ENCODE measurements at regions not wholly inside any gene's neighbourhood (a gene's known extent, or its start where the extent isn't known, plus 50 kb on each side); places are given as distances from the start of the nearest gene placed in this dataset.

- CTCF ChIA-PET = no interaction called here
- no peak for DNase-seq (ENCODE audit: low spot score)
- no peak for TF ChIP-seq CTCF (conservative IDR thresholded peaks at IDR 0.05; ENCODE audit: low read depth, low read length)
- TF ChIP-seq EZH2 (IDR thresholded peaks at IDR 0.05; ENCODE audit: borderline replicate concordance, low read depth, low read length, poor library complexity, severe bottlenecking) = no peak
- H3K4me3 ChIP-seq (ENCODE audit: low read depth, low read length, poor library complexity, severe bottlenecking) = no peak overlapping the region
- H3K36me3 ChIP-seq (ENCODE audit: insufficient read depth, low read length, poor library complexity, severe bottlenecking) = no peaks in the 10 kb centered on the region
- no peaks in the 10 kb centered on the region for H3K27me3 ChIP-seq (replicated peaks; ENCODE audit: insufficient read depth, low read depth, low read length, poor library complexity)
- POLR2A ChIA-PET (ENCODE audit: low non-redundant PET) = no interaction called here
- no TSS peak for BruUV-seq (replicated peaks)
- no peaks in the 10 kb centered on the region for H3K9me3 ChIP-seq (ENCODE audit: low read depth, low read length, poor library complexity, severe bottlenecking)
- intact Hi-C loops (cut with micrococcal nuclease; ENCODE audit: unreplicated experiment) = no loop called here
- no peak overlapping the region for H3K27ac ChIP-seq (ENCODE audit: low read depth, low read length, poor library complexity, severe bottlenecking)
- H3K4me1 ChIP-seq (ENCODE audit: insufficient read depth, low read length, poor library complexity, severe bottlenecking) = no peaks in the 10 kb centered on the region
Observed at GRCh38 chr13:88450515-88450914, 779.3 kb downstream of the SLITRK5 start.

- no peak overlapping the region for H3K4me3 ChIP-seq (ENCODE audit: low read depth, low read length, poor library complexity, severe bottlenecking)
- CTCF ChIA-PET = no interaction called here
- TF ChIP-seq EZH2 (IDR thresholded peaks at IDR 0.05; ENCODE audit: borderline replicate concordance, low read depth, low read length, poor library complexity, severe bottlenecking) = no peak
- no peak for TF ChIP-seq CTCF (conservative IDR thresholded peaks at IDR 0.05; ENCODE audit: low read depth, low read length)
- POLR2A ChIA-PET (ENCODE audit: low non-redundant PET) = no interaction called here
- H3K27ac ChIP-seq (ENCODE audit: low read depth, low read length, poor library complexity, severe bottlenecking) = no peak overlapping the region
- no peaks in the 10 kb centered on the region for H3K27me3 ChIP-seq (replicated peaks; ENCODE audit: insufficient read depth, low read depth, low read length, poor library complexity)
- intact Hi-C loops (cut with micrococcal nuclease; ENCODE audit: unreplicated experiment) = no loop called here
- no peaks in the 10 kb centered on the region for H3K4me1 ChIP-seq (ENCODE audit: insufficient read depth, low read length, poor library complexity, severe bottlenecking)
- H3K36me3 ChIP-seq (ENCODE audit: insufficient read depth, low read length, poor library complexity, severe bottlenecking) = no peaks in the 10 kb centered on the region
- H3K9me3 ChIP-seq (ENCODE audit: low read depth, low read length, poor library complexity, severe bottlenecking) = no peaks in the 10 kb centered on the region
- no peak for DNase-seq (ENCODE audit: low spot score)
- no TSS peak for BruUV-seq (replicated peaks)
Observed at GRCh38 chr13:88456151-88456550, 785.0 kb downstream of the SLITRK5 start.

- ChIA-PET CTCF (no interaction called here), POLR2A (ENCODE audit: low non-redundant PET) (no interaction called here)
- H3K9me3 ChIP-seq (ENCODE audit: low read depth, low read length, poor library complexity, severe bottlenecking) = no peaks in the 10 kb centered on the region
- no peak for TF ChIP-seq CTCF (conservative IDR thresholded peaks at IDR 0.05; ENCODE audit: low read depth, low read length)
- TF ChIP-seq EZH2 (IDR thresholded peaks at IDR 0.05; ENCODE audit: borderline replicate concordance, low read depth, low read length, poor library complexity, severe bottlenecking) = no peak
- intact Hi-C loops (cut with micrococcal nuclease; ENCODE audit: unreplicated experiment) = no loop called here
- BruUV-seq (replicated peaks) = no TSS peak
- no peak overlapping the region for H3K27ac ChIP-seq (ENCODE audit: low read depth, low read length, poor library complexity, severe bottlenecking)
- DNase-seq (ENCODE audit: low spot score) = no peak
- no peaks in the 10 kb centered on the region for H3K4me1 ChIP-seq (ENCODE audit: insufficient read depth, low read length, poor library complexity, severe bottlenecking)
- H3K4me3 ChIP-seq (ENCODE audit: low read depth, low read length, poor library complexity, severe bottlenecking) = no peak overlapping the region
- no peaks in the 10 kb centered on the region for H3K36me3 ChIP-seq (ENCODE audit: insufficient read depth, low read length, poor library complexity, severe bottlenecking)
- H3K27me3 ChIP-seq (replicated peaks; ENCODE audit: insufficient read depth, low read depth, low read length, poor library complexity) = no peaks in the 10 kb centered on the region
Observed at GRCh38 chr13:88459331-88459730, 788.2 kb downstream of the SLITRK5 start.

Data from A673 (cell line).